GM12873 (cell line): ENCODE measurements at regions not wholly inside any gene's neighbourhood (a gene's known extent, or its start where the extent isn't known, plus 50 kb on each side); places are given as distances from the start of the nearest gene placed in this dataset.

Experiments
- CTCF ChIP-seq: IDR thresholded peaks from 2 replicates; pipeline ENCODE4 v1.5.1; 2012; ENCODE audit warnings: low read depth, mild to moderate bottlenecking, moderate library complexity, low read length, control low read depth; ENCODE audit not compliant: insufficient read depth; ENCODE audit errors: missing control alignments

- no peak for TF ChIP-seq CTCF
Observed at GRCh38 chr13:61608138-61608537, 192.5 kb upstream of the PCDH20 start.

DNA sequence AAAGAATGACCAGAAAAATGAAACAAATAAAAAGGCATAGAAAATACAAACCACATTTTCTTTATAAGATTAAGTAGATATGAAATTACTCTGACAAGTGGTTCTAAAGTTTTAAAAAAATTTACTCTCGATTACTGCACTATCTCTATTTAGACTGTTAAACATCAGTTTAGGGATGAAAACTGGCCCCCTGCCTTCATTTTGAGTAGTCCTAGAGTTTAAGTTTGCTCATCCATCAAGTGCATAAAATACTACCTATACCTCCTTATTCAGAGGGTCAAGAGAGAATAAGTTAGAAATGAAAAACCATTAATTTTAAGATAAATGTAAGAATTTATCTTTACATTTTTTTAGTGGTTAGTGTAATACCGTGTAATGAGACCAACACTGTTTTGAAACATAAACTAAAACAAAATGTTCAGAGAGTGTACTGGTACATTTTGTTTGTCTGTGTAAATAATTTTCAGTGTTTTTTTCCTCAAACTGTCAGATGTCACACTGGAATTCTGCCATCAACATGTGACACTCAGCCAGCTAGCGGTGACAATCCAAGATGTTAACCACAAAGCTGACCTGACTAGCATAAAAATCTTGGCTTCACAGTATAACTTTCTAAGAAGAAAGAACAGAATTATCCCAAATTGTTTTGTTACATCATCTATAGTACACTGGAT lies 184.8 kb upstream of the PCDH20 start:
- TF ChIP-seq CTCF = no peak

DNA sequence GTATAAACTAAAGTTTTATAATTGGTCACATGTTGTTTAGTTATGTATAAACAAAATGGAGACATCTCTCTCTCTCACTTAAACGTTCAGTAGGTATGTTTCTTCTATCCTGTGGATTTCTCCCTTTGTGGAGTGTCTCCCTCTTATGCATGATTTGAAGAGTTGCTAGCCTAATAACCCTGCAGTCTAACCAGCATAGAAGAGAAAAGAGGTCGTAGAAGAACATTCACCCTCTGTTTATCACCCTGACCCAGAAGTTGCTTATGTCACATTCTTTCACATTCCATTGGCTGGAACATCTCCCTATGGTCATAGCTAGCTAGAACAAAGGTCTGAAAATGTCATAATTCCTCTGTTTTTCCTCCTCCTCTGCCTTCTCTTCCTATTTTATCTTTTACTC lies 176.8 kb upstream of the PCDH20 start:
- no peak for TF ChIP-seq CTCF

DNA sequence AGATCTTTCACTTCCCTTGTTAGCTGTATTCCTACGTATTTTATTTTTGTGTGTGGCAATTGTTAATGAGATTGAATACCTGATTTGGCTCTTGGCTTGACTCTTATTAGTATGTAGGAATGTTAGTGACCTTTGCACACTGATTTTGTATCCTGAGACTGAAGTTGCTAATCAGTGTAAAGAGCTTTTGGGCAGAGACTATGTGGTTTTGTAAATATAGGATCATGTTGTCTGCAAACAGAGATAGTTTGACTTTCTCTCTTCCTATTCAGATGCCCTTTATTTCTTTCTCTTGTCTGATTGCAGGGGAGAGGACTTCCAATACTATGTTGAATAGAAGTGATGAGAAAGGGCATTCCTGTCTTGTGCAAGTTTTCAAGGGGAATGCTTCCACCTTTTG lies 160.3 kb upstream of the PCDH20 start:
- TF ChIP-seq CTCF = no peak

DNA sequence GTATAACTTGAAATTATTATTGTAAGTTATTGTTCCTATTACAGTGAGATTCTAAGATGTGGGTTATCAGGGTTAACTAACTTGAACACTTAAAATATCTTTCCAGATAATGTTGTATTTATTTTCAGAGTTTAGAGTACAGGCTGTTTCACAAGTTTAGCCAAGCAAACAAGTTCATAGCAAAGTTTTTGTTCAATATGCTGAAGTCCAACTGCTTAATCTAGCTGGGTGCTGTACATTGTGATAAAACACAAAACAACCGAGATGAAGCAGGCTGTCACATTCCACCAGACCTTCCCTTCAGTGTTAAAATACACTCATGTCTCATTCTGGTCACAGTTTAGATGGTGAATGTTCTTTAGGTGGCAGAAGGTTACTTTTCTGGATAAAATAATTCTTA lies 148.0 kb upstream of the PCDH20 start:
- TF ChIP-seq CTCF = no peak

- TF ChIP-seq CTCF = no peak
Observed at GRCh38 chr13:61546911-61547310, 131.3 kb upstream of the PCDH20 start.

DNA sequence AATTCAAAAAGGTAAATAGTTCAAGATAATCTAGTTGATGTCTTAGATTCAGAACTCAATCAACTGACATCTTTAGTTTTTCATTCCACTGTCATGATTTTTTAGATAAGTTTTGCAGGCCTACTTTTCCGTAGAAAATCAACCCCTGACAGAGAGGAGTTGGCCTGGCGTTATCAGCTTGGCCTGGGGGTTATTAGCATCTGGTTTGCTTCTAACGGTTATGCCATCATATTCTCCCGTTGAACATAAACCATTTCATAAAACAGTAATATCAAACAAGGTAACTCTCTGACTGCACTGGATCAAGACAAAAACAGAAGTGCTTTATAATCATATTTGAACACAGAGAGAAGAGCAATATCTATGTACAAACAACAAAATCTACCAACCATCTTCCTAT lies 130.8 kb upstream of the PCDH20 start:
- no peak for TF ChIP-seq CTCF
